ENCODE measurements at regions not wholly inside any gene's neighbourhood (a gene's known extent, or its start where the extent isn't known, plus 50 kb on each side); places are given as distances from the start of the nearest gene placed in this dataset.

- TF ChIP-seq CTCF (conservative IDR thresholded peaks at IDR 0.05; ENCODE audit: low read depth, low read length) (no peak), RCOR1 (IDR thresholded peaks at IDR 0.05; ENCODE audit: insufficient replicate concordance, low read length) (no peak), POLR2A (IDR thresholded peaks at IDR 0.05; ENCODE audit: low read depth, low read length) (no peak), SMC3 (IDR thresholded peaks at IDR 0.05; ENCODE audit: low read depth, low read length) (no peak), MXI1 (IDR thresholded peaks at IDR 0.05; ENCODE audit: borderline replicate concordance, low read depth, low read length) (no peak), MAZ (IDR thresholded peaks at IDR 0.05; ENCODE audit: borderline replicate concordance, low read depth, low read length) (no peak), BHLHE40 (IDR thresholded peaks at IDR 0.05; ENCODE audit: low read depth, low read length) (no peak), RFX5 (IDR thresholded peaks at IDR 0.05; ENCODE audit: low read depth, low read length) (no peak), RAD21 (IDR thresholded peaks at IDR 0.05; ENCODE audit: low read length) (no peak)
- TF ChIP-seq, protein P1, sequence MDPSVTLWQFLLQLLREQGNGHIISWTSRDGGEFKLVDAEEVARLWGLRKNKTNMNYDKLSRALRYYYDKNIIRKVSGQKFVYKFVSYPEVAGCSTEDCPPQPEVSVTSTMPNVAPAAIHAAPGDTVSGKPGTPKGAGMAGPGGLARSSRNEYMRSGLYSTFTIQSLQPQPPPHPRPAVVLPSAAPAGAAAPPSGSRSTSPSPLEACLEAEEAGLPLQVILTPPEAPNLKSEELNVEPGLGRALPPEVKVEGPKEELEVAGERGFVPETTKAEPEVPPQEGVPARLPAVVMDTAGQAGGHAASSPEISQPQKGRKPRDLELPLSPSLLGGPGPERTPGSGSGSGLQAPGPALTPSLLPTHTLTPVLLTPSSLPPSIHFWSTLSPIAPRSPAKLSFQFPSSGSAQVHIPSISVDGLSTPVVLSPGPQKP (IDR thresholded peaks at IDR 0.05; ENCODE audit: borderline replicate concordance, low read depth, low read length) = no peak
- TF ChIP-seq, protein P2, sequence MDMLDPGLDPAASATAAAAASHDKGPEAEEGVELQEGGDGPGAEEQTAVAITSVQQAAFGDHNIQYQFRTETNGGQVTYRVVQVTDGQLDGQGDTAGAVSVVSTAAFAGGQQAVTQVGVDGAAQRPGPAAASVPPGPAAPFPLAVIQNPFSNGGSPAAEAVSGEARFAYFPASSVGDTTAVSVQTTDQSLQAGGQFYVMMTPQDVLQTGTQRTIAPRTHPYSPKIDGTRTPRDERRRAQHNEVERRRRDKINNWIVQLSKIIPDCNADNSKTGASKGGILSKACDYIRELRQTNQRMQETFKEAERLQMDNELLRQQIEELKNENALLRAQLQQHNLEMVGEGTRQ (IDR thresholded peaks at IDR 0.05; ENCODE audit: low read depth, low read length) = no peak
Measured at GRCh38 chr5:155575861-155576260, 562.3 kb downstream of the KIF4B start.
